Thoracic aorta (tissue), 2 donors: ENCODE measurements at regions not wholly inside any gene's neighbourhood (a gene's known extent, or its start where the extent isn't known, plus 50 kb on each side); places are given as distances from the start of the nearest gene placed in this dataset.

ENCODE experiments used
- ATAC-seq: fragments of 150-250 bp; one replicate; pipeline ENCODE4 v1.8.0; 2017; ENCODE audit warnings: low read depth; ENCODE audit not compliant: insufficient number of reproducible peaks, low FRiP score
- DNase-seq: peaks from one replicate; pipeline ENCODE4 v3.0.0-alpha.2; 2020; ENCODE audit warnings: low spot score
- H3K27ac ChIP-seq, 2 donors: fragments of 200-600 bp; sonication (generic); 1 replicate in 1 of 2; 2 replicates in 1 of 2; pipeline ENCODE4 v1.5.1; 2016; ENCODE audit warnings: mild to moderate bottlenecking in 2 of 2, moderate library complexity in 2 of 2
- H3K27me3 ChIP-seq: fragments of 200-600 bp; sonication (generic); replicated peaks from 2 replicates; pipeline ENCODE4 v1.6.0; 2016; ENCODE audit warnings: mild to moderate bottlenecking; ENCODE audit not compliant: insufficient read depth
- H3K36me3 ChIP-seq: fragments of 200-600 bp; sonication (generic); one replicate; pipeline ENCODE4 v1.5.1; 2016
- H3K4me1 ChIP-seq, 2 donors: fragments of 200-600 bp; sonication (generic); 1 replicate in 1 of 2; 2 replicates in 1 of 2; pipeline versions ENCODE4 v1.5.1 to v1.6.0; 2016; ENCODE audit warnings: low read depth in 2 of 2, mild to moderate bottlenecking in 1 of 2; ENCODE audit not compliant: control insufficient read depth in 1 of 2
- H3K4me3 ChIP-seq: fragments of 200-600 bp; sonication (generic); 2 replicates; pipeline ENCODE4 v1.5.1; 2016; ENCODE audit warnings: mild to moderate bottlenecking
- H3K9me3 ChIP-seq: fragments of 200-600 bp; sonication (generic); 2 replicates; pipeline ENCODE4 v1.5.1; 2016
- CTCF ChIP-seq: fragments of 200-600 bp; sonication (generic); IDR thresholded peaks from one replicate; pipeline ENCODE4 v1.5.1; 2019; ENCODE audit warnings: antibody characterized with exemption

GRCh38 chr2:188209218-188209617, 82.5 kb upstream of the GULP1 start:
- TF ChIP-seq CTCF = no peak
- H3K9me3 ChIP-seq = no peaks in the 10 kb centered on the region
- no peaks in the 10 kb centered on the region for H3K36me3 ChIP-seq
- H3K27me3 ChIP-seq = no peaks in the 10 kb centered on the region
- ATAC-seq (no peak), DNase-seq (no peak)
- H3K4me1 ChIP-seq = no peaks in the 10 kb centered on the region
- H3K4me3 ChIP-seq = no peak overlapping the region
- no peak overlapping the region for H3K27ac ChIP-seq

- TF ChIP-seq CTCF = no peak
- no peak for ATAC-seq
Measured at GRCh38 chr2:188217264-188217663, 74.4 kb upstream of the GULP1 start.

GRCh38 chr2:188219541-188219940, 72.1 kb upstream of the GULP1 start:
- TF ChIP-seq CTCF = no peak
- H3K4me1 ChIP-seq = peaks cover 0 to 5% of the 10 kb centered on the region in 2 donors
- no peak overlapping the region for H3K4me3 ChIP-seq
- no peaks in the 10 kb centered on the region for H3K9me3 ChIP-seq
- ATAC-seq (no peak), DNase-seq (no peak)
- H3K27me3 ChIP-seq = no peaks in the 10 kb centered on the region
- H3K36me3 ChIP-seq = no peaks in the 10 kb centered on the region
- no peak overlapping the region for H3K27ac ChIP-seq

More at GRCh38 chr2:188217264-188217663, 74.4 kb upstream of the GULP1 start:
- no peaks in the 10 kb centered on the region for H3K4me1 ChIP-seq
- DNase-seq = no peak
- no peaks in the 10 kb centered on the region for H3K9me3 ChIP-seq
- no peak overlapping the region for H3K27ac ChIP-seq
- no peaks in the 10 kb centered on the region for H3K36me3 ChIP-seq
- H3K4me3 ChIP-seq = no peak overlapping the region
- no peaks in the 10 kb centered on the region for H3K27me3 ChIP-seq

GRCh38 chr2:188220535-188220934, 71.1 kb upstream of the GULP1 start:
- no peak for TF ChIP-seq CTCF
- Histone ChIP-seq H3K4me1 (peaks cover 0 to 7% of the 10 kb centered on the region in 2 donors), H3K36me3 (no peaks in the 10 kb centered on the region), H3K4me3 (no peak overlapping the region), H3K9me3 (no peaks in the 10 kb centered on the region), H3K27me3 (no peaks in the 10 kb centered on the region), H3K27ac (no peak overlapping the region)
- DNase-seq = no peak
- no peak for ATAC-seq

- H3K9me3 ChIP-seq = no peaks in the 10 kb centered on the region
- H3K27me3 ChIP-seq = no peaks in the 10 kb centered on the region
- DNase-seq (no peak), ATAC-seq (no peak)
- H3K36me3 ChIP-seq = no peaks in the 10 kb centered on the region
- H3K27ac ChIP-seq = no peak overlapping the region
- no peak for TF ChIP-seq CTCF
- no peak overlapping the region for H3K4me3 ChIP-seq
- H3K4me1 ChIP-seq = peaks cover 0 to 7% of the 10 kb centered on the region in 2 donors
Measured at GRCh38 chr2:188227713-188228112, 64.0 kb upstream of the GULP1 start.
